Hepatocyte (in vitro differentiated cells): ENCODE measurements at regions not wholly inside any gene's neighbourhood (a gene's known extent, or its start where the extent isn't known, plus 50 kb on each side); places are given as distances from the start of the nearest gene placed in this dataset.

Experiments used
- DNase-seq: peaks from one replicate; pipeline ENCODE4 v3.0.0-alpha.2; 2016; ENCODE audit warnings: low spot score
- H2AFZ ChIP-seq: fragments of 200-600 bp; sonication (generic); 2 replicates; pipeline ENCODE4 v1.6.0; 2016; ENCODE audit warnings: antibody characterized with exemption, mild to moderate bottlenecking
- H3K27ac ChIP-seq: fragments of 200-600 bp; sonication (generic); 2 replicates; pipeline ENCODE4 v1.5.1; 2016; ENCODE audit warnings: mild to moderate bottlenecking
- H3K27me3 ChIP-seq: fragments of 200-600 bp; sonication (generic); 2 replicates; pipeline ENCODE4 v1.6.1; 2016
- H3K36me3 ChIP-seq: fragments of 200-600 bp; sonication (generic); replicated peaks from 2 replicates; pipeline ENCODE4 v1.5.1; 2016; ENCODE audit warnings: low read depth; ENCODE audit not compliant: insufficient read depth
- H3K4me1 ChIP-seq: fragments of 200-600 bp; sonication (generic); 2 replicates; pipeline ENCODE4 v1.5.1; 2016; ENCODE audit warnings: mild to moderate bottlenecking, moderate library complexity; ENCODE audit not compliant: insufficient read depth
- H3K4me2 ChIP-seq: fragments of 200-600 bp; sonication (generic); 2 replicates; pipeline ENCODE4 v1.6.0; 2016
- H3K4me3 ChIP-seq: fragments of 200-600 bp; sonication (generic); 2 replicates; pipeline ENCODE4 v1.5.1; 2016; ENCODE audit warnings: mild to moderate bottlenecking
- H3K79me2 ChIP-seq: fragments of 200-600 bp; sonication (generic); 2 replicates; pipeline ENCODE4 v1.6.0; 2017; ENCODE audit warnings: mild to moderate bottlenecking
- H3K9me2 ChIP-seq: fragments of 200-600 bp; sonication (generic); replicated peaks from 2 replicates; pipeline ENCODE4 v1.6.0; 2017; ENCODE audit warnings: mild to moderate bottlenecking; ENCODE audit not compliant: insufficient read depth
- H3K9me3 ChIP-seq: fragments of 200-600 bp; sonication (generic); 2 replicates; pipeline ENCODE4 v1.5.1; 2016; ENCODE audit warnings: low read depth, mild to moderate bottlenecking
- H4K20me1 ChIP-seq: fragments of 200-600 bp; sonication (generic); 2 replicates; pipeline ENCODE4 v1.6.0; 2016; ENCODE audit warnings: mild to moderate bottlenecking; ENCODE audit not compliant: insufficient read depth, poor library complexity, severe bottlenecking
- EZH2 ChIP-seq: fragments of 200-600 bp; sonication (generic); IDR thresholded peaks from 2 replicates; pipeline ENCODE4 v1.6.1; 2016; ENCODE audit warnings: antibody characterized with exemption, mild to moderate bottlenecking, borderline replicate concordance
- EZH2phosphoT487 ChIP-seq: fragments of 200-600 bp; sonication (generic); IDR thresholded peaks from one replicate; pipeline ENCODE4 v1.6.1; 2018; ENCODE audit warnings: antibody characterized with exemption, mild to moderate bottlenecking, low read depth, moderate library complexity; ENCODE audit not compliant: unreplicated experiment, severe bottlenecking
- WGBS: methylation state at CpG from one replicate; pipeline ENCODE4 v1.1.6; 2016; ENCODE audit warnings: low lambda C conversion rate; ENCODE audit errors: missing lambda C conversion rate; 5-methylcytosine and 5-hydroxymethylcytosine counted together
- TF ChIP-seq, protein P1 (sequence below): fragments of 200-600 bp; sonication (generic); IDR thresholded peaks from 2 replicates; pipeline ENCODE4 v1.5.1; 2016; ENCODE audit warnings: antibody characterized with exemption, mild to moderate bottlenecking; ENCODE audit not compliant: poor library complexity

DNA sequence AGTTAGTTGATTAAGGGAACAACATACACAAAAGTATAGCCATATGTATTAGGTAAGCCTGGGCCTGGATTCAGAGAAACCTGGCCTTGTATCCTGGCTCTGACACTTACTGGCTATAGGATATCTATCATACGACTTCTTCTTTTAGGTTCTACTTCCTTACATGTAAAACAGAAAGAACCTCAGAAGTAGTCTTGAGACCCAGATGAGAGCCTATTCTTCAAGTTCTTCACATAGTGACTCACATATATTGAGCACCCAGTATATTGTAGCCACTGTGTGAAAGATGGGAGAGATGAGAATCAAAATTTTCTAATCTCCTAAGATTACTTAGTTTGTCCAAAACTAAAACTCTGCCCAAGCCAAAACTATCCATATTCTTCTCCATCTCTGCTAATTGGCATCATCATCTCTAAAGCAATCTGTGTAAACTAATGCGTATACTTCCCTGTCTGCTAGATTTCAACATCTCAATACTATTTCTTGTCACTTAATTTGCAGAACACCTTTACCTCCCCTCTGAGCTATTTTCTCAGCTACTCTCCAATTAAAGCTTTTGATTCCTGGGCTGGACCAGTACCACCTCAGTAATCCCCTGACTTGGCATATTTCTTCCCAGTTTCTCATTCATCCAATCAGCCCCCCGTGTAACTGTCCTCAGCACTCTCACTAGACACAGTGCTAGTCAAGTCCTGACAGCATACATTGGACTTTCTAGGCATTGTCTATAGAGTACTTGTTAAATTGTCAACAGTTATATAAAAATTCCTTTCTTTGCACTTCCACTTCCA, 53.5 kb upstream of the MET start:
- Histone ChIP-seq H3K36me3 (no peaks in the 10 kb centered on the region), H3K27me3 (no peaks in the 10 kb centered on the region), H3K79me2 (no peaks in the 10 kb centered on the region), H3K4me2 (no peak overlapping the region), H3K4me3 (no peak overlapping the region), H3K4me1 (peaks cover 12% of the 10 kb centered on the region), H3K9me3 (no peaks in the 10 kb centered on the region), H3K9me2 (no peaks in the 10 kb centered on the region), H3K27ac (no peak overlapping the region), H4K20me1 (no peaks in the 10 kb centered on the region), H2AFZ (no peak overlapping the region)
- DNase-seq = no peak
- TF ChIP-seq EZH2phosphoT487 = no peak
- no peak for TF ChIP-seq EZH2
- TF ChIP-seq, protein P1, sequence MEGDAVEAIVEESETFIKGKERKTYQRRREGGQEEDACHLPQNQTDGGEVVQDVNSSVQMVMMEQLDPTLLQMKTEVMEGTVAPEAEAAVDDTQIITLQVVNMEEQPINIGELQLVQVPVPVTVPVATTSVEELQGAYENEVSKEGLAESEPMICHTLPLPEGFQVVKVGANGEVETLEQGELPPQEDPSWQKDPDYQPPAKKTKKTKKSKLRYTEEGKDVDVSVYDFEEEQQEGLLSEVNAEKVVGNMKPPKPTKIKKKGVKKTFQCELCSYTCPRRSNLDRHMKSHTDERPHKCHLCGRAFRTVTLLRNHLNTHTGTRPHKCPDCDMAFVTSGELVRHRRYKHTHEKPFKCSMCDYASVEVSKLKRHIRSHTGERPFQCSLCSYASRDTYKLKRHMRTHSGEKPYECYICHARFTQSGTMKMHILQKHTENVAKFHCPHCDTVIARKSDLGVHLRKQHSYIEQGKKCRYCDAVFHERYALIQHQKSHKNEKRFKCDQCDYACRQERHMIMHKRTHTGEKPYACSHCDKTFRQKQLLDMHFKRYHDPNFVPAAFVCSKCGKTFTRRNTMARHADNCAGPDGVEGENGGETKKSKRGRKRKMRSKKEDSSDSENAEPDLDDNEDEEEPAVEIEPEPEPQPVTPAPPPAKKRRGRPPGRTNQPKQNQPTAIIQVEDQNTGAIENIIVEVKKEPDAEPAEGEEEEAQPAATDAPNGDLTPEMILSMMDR = no peak
- WGBS = 87% methylated on average over 3 of the region's 3 CpGs

DNA sequence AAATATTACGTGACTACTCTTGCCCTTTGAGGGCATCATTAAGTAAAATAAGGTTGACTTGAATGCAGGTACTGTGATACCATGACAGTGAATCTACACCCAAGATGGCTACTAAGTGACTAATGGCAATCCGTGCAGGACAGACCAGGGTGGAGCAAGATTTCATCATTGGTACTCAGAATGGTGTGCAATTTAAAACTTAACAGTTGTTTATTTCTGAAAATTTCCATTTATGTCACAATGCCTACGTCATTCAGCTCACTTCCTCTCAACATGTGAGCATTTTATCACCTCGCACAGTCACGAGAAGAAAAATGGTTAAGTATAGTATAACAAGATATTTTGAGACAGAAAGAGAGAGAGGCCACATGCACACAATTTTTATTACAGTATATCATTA, 50.3 kb upstream of the MET start:
- Histone ChIP-seq H3K79me2 (no peaks in the 10 kb centered on the region), H3K27me3 (no peaks in the 10 kb centered on the region), H3K36me3 (no peaks in the 10 kb centered on the region), H3K4me2 (no peak overlapping the region), H3K4me1 (no peaks in the 10 kb centered on the region), H3K9me2 (no peaks in the 10 kb centered on the region), H3K4me3 (no peak overlapping the region), H4K20me1 (no peaks in the 10 kb centered on the region), H3K9me3 (no peaks in the 10 kb centered on the region), H2AFZ (no peak overlapping the region), H3K27ac (no peak overlapping the region)
- 94% methylated on average over 5 of the region's 5 CpGs for WGBS
- TF ChIP-seq, protein P1 = no peak
- TF ChIP-seq EZH2 = no peak
- no peak for DNase-seq
